Testis (tissue), 2 donors: ENCODE measurements at regions not wholly inside any gene's neighbourhood (a gene's known extent, or its start where the extent isn't known, plus 50 kb on each side); places are given as distances from the start of the nearest gene placed in this dataset.
A peak's percentile ranks its signal among the peaks of the same experiment; 100 is the strongest.

ENCODE experiments used
- DNase-seq: peaks from one replicate; pipeline ENCODE4 v3.0.0-alpha.2; 2019
- H3K27ac ChIP-seq, 2 donors: fragments of 200-600 bp; sonication (generic); one replicate each; pipeline ENCODE4 v1.5.1; 2019
- H3K27me3 ChIP-seq: fragments of 200-600 bp; sonication (generic); one replicate; pipeline ENCODE4 v1.5.1; 2019
- H3K36me3 ChIP-seq: fragments of 200-600 bp; sonication (generic); one replicate; pipeline ENCODE4 v1.5.1; 2017; ENCODE audit warnings: low read depth; ENCODE audit errors: missing control alignments
- H3K4me1 ChIP-seq: fragments of 200-600 bp; sonication (generic); one replicate; pipeline ENCODE4 v1.5.1; 2019
- H3K4me3 ChIP-seq, 2 donors: fragments of 200-600 bp; sonication (generic); one replicate each; pipeline ENCODE4 v1.5.1; 2017 to 2019
- H3K9me3 ChIP-seq: fragments of 200-600 bp; sonication (generic); one replicate; pipeline ENCODE4 v1.5.1; 2017
- CTCF ChIP-seq, 3 experiments: fragments of 450-650 bp in 2 of 3; fragments of 200-600 bp in 1 of 3; sonication (generic) in 1 of 3; IDR thresholded peaks; one replicate each; pipeline ENCODE4 v1.5.1; 2016 to 2019; ENCODE audit warnings: antibody characterized with exemption in 3 of 3, mild to moderate bottlenecking in 2 of 3, moderate library complexity in 1 of 3
- POLR2A ChIP-seq: fragments of 450-650 bp; IDR thresholded peaks from one replicate; pipeline ENCODE4 v1.6.1; 2017; ENCODE audit warnings: antibody characterized with exemption, mild to moderate bottlenecking, moderate library complexity
- WGBS, 2 donors: methylation state at CpG; one replicate each; pipeline ENCODE4 v1.1.5; 2018; 5-methylcytosine and 5-hydroxymethylcytosine counted together
- intact Hi-C: fragments of 100-400 bp; cut with DNase I; formaldehyde crosslinking; loops from one replicate; pipeline ENCODE4 v1.15.1; 2023; ENCODE audit warnings: low total_unique reads

GRCh38 chr12:58540480-58541299 lies 379.6 kb downstream of the LRIG3 start:
- TF ChIP-seq POLR2A (no peak), CTCF (IDR thresholded peaks at IDR 0.05) (peak; percentile 20 to 58 (median 50))
- WGBS, 2 donors = 34 to 45% methylated on average over 8 of the region's 8 CpGs
- Histone ChIP-seq H3K27ac (peak overlapping the region in 1 of 2 donors; percentile 33), H3K27me3 (no peaks in the 10 kb centered on the region), H3K4me1 (no peaks in the 10 kb centered on the region), H3K36me3 (no peaks in the 10 kb centered on the region), H3K4me3 (no peak overlapping the region), H3K9me3 (no peaks in the 10 kb centered on the region)
- peak; percentile 83 for DNase-seq
- intact Hi-C loops = loop anchor here (10.0 kb wide), 1 partner anchor 544 kb away; no protein-coding TSS in a partner anchor

- TF ChIP-seq POLR2A = no peak
- no peak for TF ChIP-seq CTCF (IDR thresholded peaks at IDR 0.05)
- Histone ChIP-seq H3K9me3 (no peaks in the 10 kb centered on the region), H3K27ac (peak overlapping the region in 1 of 2 donors; percentile 33), H3K4me1 (no peaks in the 10 kb centered on the region), H3K27me3 (no peaks in the 10 kb centered on the region), H3K36me3 (no peaks in the 10 kb centered on the region), H3K4me3 (no peak overlapping the region)
- no peak for DNase-seq
- WGBS, 2 donors = 90 to 93% methylated on average over 3 of the region's 3 CpGs
- intact Hi-C loops = loop anchor here (10.0 kb wide), 1 partner anchor 544 kb away; no protein-coding TSS in a partner anchor
Observed at GRCh38 chr12:58541300-58541690, 379.0 kb downstream of the LRIG3 start.

DNA sequence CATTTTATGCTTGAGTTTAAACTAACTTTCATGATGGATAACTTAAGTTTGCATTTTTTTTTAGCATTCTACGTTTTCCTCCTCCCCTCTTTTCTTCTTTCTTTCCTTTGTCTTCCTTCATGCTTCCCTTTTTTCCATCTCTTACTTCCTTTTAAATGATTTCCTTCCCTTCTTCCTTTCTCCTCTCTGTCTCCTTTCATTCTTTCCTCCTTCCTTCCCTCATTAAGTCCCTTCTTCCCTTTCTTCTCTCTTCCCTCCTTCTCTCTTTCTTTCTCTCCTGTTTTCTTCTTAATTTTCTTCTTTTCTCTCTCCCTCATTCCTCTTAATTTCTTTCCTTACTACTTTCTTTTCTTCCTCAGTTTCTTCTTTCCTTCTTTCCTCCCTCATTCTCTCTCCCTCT lies 376.0 kb downstream of the LRIG3 start:
- intact Hi-C loops = loop anchor here (10.0 kb wide), 1 partner anchor 541 kb away; no protein-coding TSS in a partner anchor
- 88 to 91% methylated on average over 1 of the region's 1 CpG for WGBS, 2 donors

DNA sequence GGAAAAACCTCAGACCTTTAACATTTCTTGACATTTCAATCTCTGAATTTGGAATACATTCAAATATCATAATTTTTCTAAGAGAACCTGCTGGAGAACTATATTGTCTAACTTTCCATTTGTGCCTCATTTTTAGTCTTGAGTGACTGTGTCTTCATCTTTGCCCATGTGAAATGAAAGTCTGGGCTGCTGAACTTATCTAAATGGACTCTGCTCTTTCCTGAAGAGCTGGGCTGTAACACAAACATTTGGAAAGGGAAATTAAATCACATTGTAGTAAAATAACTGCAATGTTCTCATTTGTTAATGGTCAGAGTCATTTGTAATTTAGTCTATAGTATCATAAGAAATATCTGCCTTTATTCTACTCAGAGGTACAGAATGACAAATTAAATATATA lies 373.1 kb downstream of the LRIG3 start:
- H3K27ac ChIP-seq = no peak overlapping the region
- no peak for DNase-seq
- TF ChIP-seq POLR2A (no peak), CTCF (IDR thresholded peaks at IDR 0.05) (no peak)
- H3K27me3 ChIP-seq = no peaks in the 10 kb centered on the region
- intact Hi-C loops = loop anchor here (10.0 kb wide), 1 partner anchor 538 kb away; no protein-coding TSS in a partner anchor
- no peaks in the 10 kb centered on the region for H3K4me1 ChIP-seq
- H3K9me3 ChIP-seq = no peaks in the 10 kb centered on the region
- H3K4me3 ChIP-seq = no peak overlapping the region
- H3K36me3 ChIP-seq = no peaks in the 10 kb centered on the region

More for the DNA sequence above, 376.0 kb downstream of the LRIG3 start:
- no peak for DNase-seq
- Histone ChIP-seq H3K36me3 (no peaks in the 10 kb centered on the region), H3K9me3 (no peaks in the 10 kb centered on the region), H3K4me3 (no peak overlapping the region), H3K27me3 (no peaks in the 10 kb centered on the region), H3K27ac (no peak overlapping the region), H3K4me1 (no peaks in the 10 kb centered on the region)
- TF ChIP-seq CTCF (IDR thresholded peaks at IDR 0.05) = no peak
- no peak for TF ChIP-seq POLR2A
